CD8-positive, alpha-beta memory T cell (primary cell): ENCODE measurements at regions not wholly inside any gene's neighbourhood (a gene's known extent, or its start where the extent isn't known, plus 50 kb on each side); places are given as distances from the start of the nearest gene placed in this dataset.

Source experiments
- CTCF ChIA-PET: fragments of 350-600 bp; sonication (Branson Sonifier 250); formaldehyde crosslinking; loops from one replicate; lab custom pipeline; 2021; ENCODE audit warnings: antibody characterized with exemption; lab: Charles Lee
- POLR2A ChIA-PET: fragments of 350-600 bp; sonication (Branson Sonifier 250); formaldehyde crosslinking; loops from one replicate; lab custom pipeline; 2021; ENCODE audit warnings: antibody characterized with exemption; lab: Charles Lee
- DNase-seq, 5 donors: peaks; one replicate each; pipeline versions ENCODE4 v3.0.0 to v3.0.0-alpha.2; 2020 to 2022; ENCODE audit warnings: mixed read lengths in 1 of 5
- H3K27ac ChIP-seq: one replicate; pipeline ENCODE4 v1.7.0; 2013; ENCODE audit warnings: low read depth, mild to moderate bottlenecking, low read length, moderate library complexity
- H3K27me3 ChIP-seq: 2 replicates; pipeline ENCODE4 v1.7.0; 2013; ENCODE audit warnings: low read length, mild to moderate bottlenecking; ENCODE audit not compliant: insufficient read depth, poor library complexity, severe bottlenecking
- H3K36me3 ChIP-seq: 2 replicates; pipeline ENCODE4 v1.7.0; 2013; ENCODE audit warnings: mild to moderate bottlenecking, low read length, moderate library complexity; ENCODE audit not compliant: insufficient read depth
- H3K4me1 ChIP-seq: 2 replicates; pipeline ENCODE4 v1.7.0; 2013; ENCODE audit warnings: mild to moderate bottlenecking, low read length, moderate library complexity; ENCODE audit not compliant: insufficient read depth
- H3K4me3 ChIP-seq: 2 replicates; pipeline ENCODE4 v1.7.0; 2013; ENCODE audit warnings: mild to moderate bottlenecking, low read length
- H3K9me3 ChIP-seq: 2 replicates; pipeline ENCODE4 v1.7.0; 2013; ENCODE audit warnings: mild to moderate bottlenecking, low read length
- H3K27ac Mint-ChIP-seq, 8 donors: one replicate each; pipeline ENCODE4 v1.8.0; 2020 to 2021; ENCODE audit warnings: mixed read lengths in 8 of 8, mild to moderate bottlenecking in 6 of 8, inconsistent platforms in 3 of 8, moderate library complexity in 3 of 8
- H3K27me3 Mint-ChIP-seq, 2 donors: one replicate each; pipeline ENCODE4 v1.8.0; 2020 to 2021; ENCODE audit warnings: mixed read lengths in 2 of 2, mild to moderate bottlenecking in 1 of 2, moderate library complexity in 1 of 2
- H3K36me3 Mint-ChIP-seq, 3 donors: one replicate each; pipeline ENCODE4 v1.8.0; 2020 to 2021; ENCODE audit warnings: mixed read lengths in 3 of 3, inconsistent platforms in 1 of 3, mild to moderate bottlenecking in 1 of 3
- H3K4me1 Mint-ChIP-seq, 3 donors: one replicate each; pipeline ENCODE4 v1.8.0; 2020 to 2021; ENCODE audit warnings: mixed read lengths in 3 of 3, inconsistent platforms in 1 of 3, mild to moderate bottlenecking in 1 of 3
- H3K4me3 Mint-ChIP-seq, 7 donors: one replicate each; pipeline ENCODE4 v1.8.0; 2020 to 2021; ENCODE audit warnings: mixed read lengths in 7 of 7, mild to moderate bottlenecking in 6 of 7, moderate library complexity in 4 of 7, inconsistent platforms in 2 of 7
- H3K9me3 Mint-ChIP-seq, 5 donors: one replicate each; pipeline ENCODE4 v1.8.0; 2020 to 2022; ENCODE audit warnings: mixed read lengths in 5 of 5, mild to moderate bottlenecking in 3 of 5, moderate library complexity in 2 of 5, inconsistent platforms in 1 of 5

DNA sequence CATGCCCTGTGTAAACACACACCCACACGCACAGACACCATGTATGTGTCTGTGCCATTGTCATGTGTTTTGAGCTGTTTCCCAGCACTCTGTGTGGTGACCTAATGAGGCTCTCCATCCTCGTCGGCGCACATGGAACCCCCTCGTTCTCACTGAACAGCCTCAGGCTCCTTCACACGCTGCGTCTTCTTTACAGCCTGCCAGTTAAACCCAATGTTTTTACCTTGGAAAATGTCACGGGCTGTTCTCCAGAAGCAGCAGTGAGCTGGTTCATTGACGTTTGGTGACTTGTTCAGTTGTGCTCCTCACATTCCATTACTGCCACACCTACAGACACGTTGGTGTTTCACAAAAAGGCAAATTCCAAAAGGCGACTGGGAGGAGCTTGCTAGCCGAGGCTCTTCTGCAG, 201.0 kb upstream of the FOXQ1 start:
- CTCF ChIA-PET = no interaction called here
- DNase-seq = no peak

DNA sequence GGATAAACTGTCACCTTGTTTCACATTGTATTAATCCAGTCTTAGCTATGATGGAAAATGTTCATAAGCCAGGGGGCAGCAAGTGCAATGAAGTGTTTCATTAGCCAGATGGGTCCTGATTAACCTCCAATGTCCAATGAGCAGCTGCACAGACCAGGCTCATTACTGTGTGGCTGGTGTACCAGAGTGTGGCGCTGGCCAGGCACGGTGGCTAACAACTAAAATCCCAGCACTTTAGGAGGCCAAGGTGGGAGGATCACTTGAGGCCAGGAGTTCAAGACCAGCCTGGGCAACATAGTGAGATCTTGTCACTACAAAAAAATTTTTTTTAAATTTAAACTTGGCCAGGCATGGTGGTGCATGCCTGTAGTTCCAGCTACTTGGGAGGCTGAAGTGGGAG, 201.7 kb upstream of the FOXQ1 start:
- H3K36me3 Mint-ChIP-seq = no peaks in the 10 kb centered on the region
- H3K36me3 ChIP-seq = no peaks in the 10 kb centered on the region
- ChIA-PET POLR2A (no interaction called here), CTCF (no interaction called here)
- no peak overlapping the region for H3K4me3 Mint-ChIP-seq
- no peak for DNase-seq
- no peaks in the 10 kb centered on the region for H3K4me1 ChIP-seq
- peaks cover 0 to 6% (median 0%) of the 10 kb centered on the region in 5 donors for H3K9me3 Mint-ChIP-seq
- no peak overlapping the region for H3K4me3 ChIP-seq
- H3K9me3 ChIP-seq = no peaks in the 10 kb centered on the region
- no peak overlapping the region for H3K27ac ChIP-seq
- no peak overlapping the region for H3K27ac Mint-ChIP-seq
- H3K27me3 Mint-ChIP-seq = peaks cover 6 to 15% of the 10 kb centered on the region in 2 donors
- no peaks in the 10 kb centered on the region for H3K4me1 Mint-ChIP-seq
- no peaks in the 10 kb centered on the region for H3K27me3 ChIP-seq

More for the DNA sequence above, 201.0 kb upstream of the FOXQ1 start:
- Histone ChIP-seq H3K36me3 (no peaks in the 10 kb centered on the region), H3K27ac (no peak overlapping the region), H3K4me3 (no peak overlapping the region), H3K4me1 (no peaks in the 10 kb centered on the region), H3K9me3 (no peaks in the 10 kb centered on the region), H3K27me3 (no peaks in the 10 kb centered on the region)
- POLR2A ChIA-PET = no interaction called here
- peaks cover 0 to 6% (median 0%) of the 10 kb centered on the region in 5 donors for H3K9me3 Mint-ChIP-seq
- no peak overlapping the region for H3K4me3 Mint-ChIP-seq
- H3K27me3 Mint-ChIP-seq = peaks cover 6 to 21% of the 10 kb centered on the region in 2 donors
- no peaks in the 10 kb centered on the region for H3K36me3 Mint-ChIP-seq
- no peak overlapping the region for H3K27ac Mint-ChIP-seq
- no peaks in the 10 kb centered on the region for H3K4me1 Mint-ChIP-seq

DNA sequence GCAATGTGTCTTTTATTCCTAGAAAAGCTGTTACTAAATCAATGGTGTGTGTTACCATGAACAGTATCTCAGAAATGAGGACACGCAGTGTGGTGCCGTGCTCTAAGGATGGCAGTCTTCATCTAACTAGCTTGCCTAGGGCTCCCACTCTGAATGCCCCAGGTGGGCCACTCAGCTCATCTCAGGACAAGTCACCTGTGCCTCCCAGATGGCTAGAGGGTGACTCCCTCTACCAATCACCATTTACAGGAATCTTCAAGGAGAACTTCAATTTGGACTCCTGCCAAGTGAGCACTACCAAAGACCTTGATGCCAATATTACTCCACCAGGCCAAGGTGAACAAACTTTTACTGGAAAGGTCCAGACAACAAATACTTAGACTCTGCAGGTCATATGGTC, 202.8 kb upstream of the FOXQ1 start:
- CTCF ChIA-PET = no interaction called here

GRCh38 chr6:1108198-1108597, 203.7 kb upstream of the FOXQ1 start:
- Mint-ChIP-seq H3K4me3 (no peak overlapping the region), H3K9me3 (peaks cover 0 to 6% (median 0%) of the 10 kb centered on the region in 5 donors), H3K27ac (no peak overlapping the region), H3K4me1 (no peaks in the 10 kb centered on the region), H3K27me3 (peaks cover 6 to 14% of the 10 kb centered on the region in 2 donors), H3K36me3 (no peaks in the 10 kb centered on the region)
- Histone ChIP-seq H3K27me3 (no peaks in the 10 kb centered on the region), H3K9me3 (no peaks in the 10 kb centered on the region), H3K4me1 (no peaks in the 10 kb centered on the region), H3K4me3 (no peak overlapping the region), H3K36me3 (no peaks in the 10 kb centered on the region), H3K27ac (no peak overlapping the region)
- ChIA-PET POLR2A (no interaction called here), CTCF (no interaction called here)
- DNase-seq = no peak

More for the DNA sequence above, 202.8 kb upstream of the FOXQ1 start:
- Histone ChIP-seq H3K27ac (no peak overlapping the region), H3K4me1 (no peaks in the 10 kb centered on the region), H3K4me3 (no peak overlapping the region), H3K36me3 (no peaks in the 10 kb centered on the region), H3K27me3 (no peaks in the 10 kb centered on the region), H3K9me3 (no peaks in the 10 kb centered on the region)
- POLR2A ChIA-PET = no interaction called here
- no peak for DNase-seq
- no peaks in the 10 kb centered on the region for H3K4me1 Mint-ChIP-seq
- no peaks in the 10 kb centered on the region for H3K36me3 Mint-ChIP-seq
- peaks cover 6 to 8% of the 10 kb centered on the region in 2 donors for H3K27me3 Mint-ChIP-seq
- H3K4me3 Mint-ChIP-seq = no peak overlapping the region
- H3K27ac Mint-ChIP-seq = no peak overlapping the region
- peaks cover 0 to 6% (median 0%) of the 10 kb centered on the region in 5 donors for H3K9me3 Mint-ChIP-seq

- no peaks in the 10 kb centered on the region for H3K36me3 ChIP-seq
- ChIA-PET CTCF (no interaction called here), POLR2A (no interaction called here)
- Mint-ChIP-seq H3K4me1 (no peaks in the 10 kb centered on the region), H3K27me3 (peaks cover 6 to 17% of the 10 kb centered on the region in 2 donors), H3K27ac (no peak overlapping the region), H3K9me3 (peaks cover 0 to 6% (median 0%) of the 10 kb centered on the region in 5 donors), H3K36me3 (no peaks in the 10 kb centered on the region), H3K4me3 (no peak overlapping the region)
- H3K27ac ChIP-seq = no peak overlapping the region
- H3K4me3 ChIP-seq = no peak overlapping the region
- no peaks in the 10 kb centered on the region for H3K4me1 ChIP-seq
- H3K27me3 ChIP-seq = no peaks in the 10 kb centered on the region
- no peak for DNase-seq
- no peaks in the 10 kb centered on the region for H3K9me3 ChIP-seq
Observed at GRCh38 chr6:1107578-1107977, 204.3 kb upstream of the FOXQ1 start.

DNA sequence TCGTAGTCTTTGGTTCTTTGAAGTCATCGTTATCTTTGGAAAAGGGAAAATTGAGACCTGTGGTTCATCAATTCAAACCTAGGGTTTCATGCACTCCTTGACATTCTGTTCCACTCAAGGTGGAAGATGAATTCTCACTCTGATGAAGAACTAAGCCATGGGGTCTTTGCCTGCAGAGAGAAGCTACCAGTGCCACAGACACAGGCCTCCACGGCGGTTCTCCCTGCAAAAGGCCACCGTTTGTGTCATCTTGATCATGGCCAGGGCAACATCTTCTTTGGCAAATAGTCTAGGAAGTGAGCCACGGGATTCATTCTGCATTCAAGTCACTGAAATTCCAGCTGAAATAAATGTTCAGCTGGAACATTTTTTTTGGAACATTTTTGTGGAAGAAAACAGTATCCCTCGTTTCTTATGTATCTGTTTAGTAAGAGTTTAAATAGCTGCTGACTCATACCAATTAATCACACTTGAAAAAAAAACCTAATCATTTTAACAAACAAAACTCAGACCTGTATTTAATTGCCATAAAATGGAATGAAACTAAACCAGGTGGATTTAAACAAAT, 206.0 kb upstream of the FOXQ1 start:
- no peaks in the 10 kb centered on the region for H3K27me3 ChIP-seq
- H3K9me3 ChIP-seq = no peaks in the 10 kb centered on the region
- Mint-ChIP-seq H3K4me1 (no peaks in the 10 kb centered on the region), H3K4me3 (no peak overlapping the region), H3K27me3 (peaks cover 7 to 14% of the 10 kb centered on the region in 2 donors), H3K27ac (no peak overlapping the region), H3K36me3 (no peaks in the 10 kb centered on the region), H3K9me3 (peaks cover 0 to 6% (median 0%) of the 10 kb centered on the region in 5 donors)
- H3K36me3 ChIP-seq = no peaks in the 10 kb centered on the region
- ChIA-PET CTCF (no interaction called here), POLR2A (no interaction called here)
- no peaks in the 10 kb centered on the region for H3K4me1 ChIP-seq
- no peak overlapping the region for H3K4me3 ChIP-seq
- H3K27ac ChIP-seq = no peak overlapping the region
- no peak for DNase-seq

DNA sequence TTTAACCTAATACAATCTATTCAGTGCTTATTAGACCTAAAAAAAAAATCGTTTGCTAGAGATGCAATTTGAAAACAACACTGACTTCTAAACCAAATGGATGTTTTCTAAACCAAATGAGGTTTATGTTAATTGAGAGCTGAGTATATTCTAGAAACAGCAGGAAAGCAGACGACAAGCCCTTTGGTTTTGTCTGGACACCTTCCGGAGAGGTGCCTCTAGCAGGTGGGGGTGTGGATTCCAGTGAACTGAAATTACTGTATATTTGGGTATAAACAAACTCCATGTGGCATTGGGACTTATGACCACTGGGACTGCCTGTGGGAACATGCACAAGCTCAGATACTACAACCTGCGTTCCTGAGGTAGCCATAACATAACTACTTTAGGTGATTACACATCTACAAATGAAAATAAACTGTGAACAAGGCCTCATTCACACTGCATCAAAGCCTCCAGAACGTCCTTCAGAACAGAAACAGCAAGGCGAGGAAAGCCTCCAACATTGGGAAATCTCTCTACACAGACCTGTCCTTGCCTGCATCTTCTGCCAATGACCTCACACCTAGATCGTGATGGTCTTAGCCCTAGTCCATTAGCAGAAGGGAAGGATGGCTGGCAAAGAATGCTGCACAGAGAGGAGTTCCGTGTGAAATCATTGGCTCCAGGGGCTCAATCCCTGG, 206.8 kb upstream of the FOXQ1 start:
- Mint-ChIP-seq H3K4me3 (peak overlapping the region in 1 of 7 donors; percentile 32), H3K27ac (no peak overlapping the region), H3K36me3 (no peaks in the 10 kb centered on the region), H3K27me3 (peaks cover 7 to 18% of the 10 kb centered on the region in 2 donors), H3K9me3 (peaks cover 0 to 6% (median 0%) of the 10 kb centered on the region in 5 donors), H3K4me1 (no peaks in the 10 kb centered on the region)
- ChIA-PET POLR2A (no interaction called here), CTCF (no interaction called here)
- H3K27me3 ChIP-seq = no peaks in the 10 kb centered on the region
- no peaks in the 10 kb centered on the region for H3K4me1 ChIP-seq
- H3K9me3 ChIP-seq = no peaks in the 10 kb centered on the region
- DNase-seq = no peak
- no peak overlapping the region for H3K27ac ChIP-seq
- H3K36me3 ChIP-seq = no peaks in the 10 kb centered on the region
- no peak overlapping the region for H3K4me3 ChIP-seq

- Mint-ChIP-seq H3K27ac (no peak overlapping the region), H3K27me3 (peaks cover 7 to 26% of the 10 kb centered on the region in 2 donors), H3K4me1 (no peaks in the 10 kb centered on the region), H3K36me3 (no peaks in the 10 kb centered on the region), H3K9me3 (peaks cover 0 to 6% (median 0%) of the 10 kb centered on the region in 5 donors), H3K4me3 (no peak overlapping the region)
- no peak for DNase-seq
- no peak overlapping the region for H3K4me3 ChIP-seq
- H3K27ac ChIP-seq = no peak overlapping the region
- H3K4me1 ChIP-seq = no peaks in the 10 kb centered on the region
- ChIA-PET CTCF (no interaction called here), POLR2A (no interaction called here)
- H3K9me3 ChIP-seq = no peaks in the 10 kb centered on the region
- H3K36me3 ChIP-seq = no peaks in the 10 kb centered on the region
- H3K27me3 ChIP-seq = no peaks in the 10 kb centered on the region
Observed at GRCh38 chr6:1103945-1104623, 207.8 kb upstream of the FOXQ1 start.
